ENCODE measurements at regions not wholly inside any gene's neighbourhood (a gene's known extent, or its start where the extent isn't known, plus 50 kb on each side); places are given as distances from the start of the nearest gene placed in this dataset.

- no peaks in the 10 kb centered on the region for H3K9me3 ChIP-seq (ENCODE audit: insufficient read depth, low read length)
- H3K27ac ChIP-seq (ENCODE audit: low read depth, low read length), result no peak overlapping the region
- H3F3A ChIP-seq (ENCODE audit: insufficient read depth), result no peaks in the 10 kb centered on the region
- H3K9me2 ChIP-seq (replicated peaks; ENCODE audit: insufficient read depth, low read length), result no peaks in the 10 kb centered on the region
- H3K4me2 ChIP-seq (ENCODE audit: low read depth, low read length, poor library complexity, severe bottlenecking), result no peak overlapping the region
- H3K36me3 ChIP-seq (ENCODE audit: low read length), result no peaks in the 10 kb centered on the region
- no peaks in the 10 kb centered on the region for H3K27me3 ChIP-seq (ENCODE audit: low read length)
- no peaks in the 10 kb centered on the region for H3K79me2 ChIP-seq (ENCODE audit: insufficient read depth, low read length)
- no peak for TF ChIP-seq CTCF (IDR thresholded peaks at IDR 0.05; ENCODE audit: insufficient read depth, low read length, poor library complexity, severe bottlenecking)
- no peak for TF ChIP-seq EZH2phosphoT487 (conservative IDR thresholded peaks at IDR 0.05; ENCODE audit: low read length)
- H2AFZ ChIP-seq (ENCODE audit: low read depth, low read length, severe bottlenecking), result no peak overlapping the region
- H3K9ac ChIP-seq (ENCODE audit: low read length), result no peak overlapping the region
- H3K4me3 ChIP-seq (ENCODE audit: insufficient read depth, low read length, poor library complexity, severe bottlenecking), result no peak overlapping the region
- H4K20me1 ChIP-seq (ENCODE audit: low read depth, low read length), result no peaks in the 10 kb centered on the region
Measured at GRCh38 chr7:8963722-8964121, 530.3 kb downstream of the NXPH1 start.

GRCh38 chr7:8965177-8965576 is 531.8 kb downstream of the NXPH1 start:
- H3K36me3 ChIP-seq (ENCODE audit: low read length), result no peaks in the 10 kb centered on the region
- H3K9me2 ChIP-seq (replicated peaks; ENCODE audit: insufficient read depth, low read length), result no peaks in the 10 kb centered on the region
- no peak overlapping the region for H3K9ac ChIP-seq (ENCODE audit: low read length)
- no peaks in the 10 kb centered on the region for H3F3A ChIP-seq (ENCODE audit: insufficient read depth)
- TF ChIP-seq CTCF (IDR thresholded peaks at IDR 0.05; ENCODE audit: insufficient read depth, low read length, poor library complexity, severe bottlenecking) (no peak), EZH2phosphoT487 (conservative IDR thresholded peaks at IDR 0.05; ENCODE audit: low read length) (no peak)
- no peaks in the 10 kb centered on the region for H4K20me1 ChIP-seq (ENCODE audit: low read depth, low read length)
- no peak overlapping the region for H3K4me3 ChIP-seq (ENCODE audit: insufficient read depth, low read length, poor library complexity, severe bottlenecking)
- no peak overlapping the region for H2AFZ ChIP-seq (ENCODE audit: low read depth, low read length, severe bottlenecking)
- H3K4me2 ChIP-seq (ENCODE audit: low read depth, low read length, poor library complexity, severe bottlenecking), result no peak overlapping the region
- no peak overlapping the region for H3K27ac ChIP-seq (ENCODE audit: low read depth, low read length)
- no peaks in the 10 kb centered on the region for H3K9me3 ChIP-seq (ENCODE audit: insufficient read depth, low read length)
- no peaks in the 10 kb centered on the region for H3K79me2 ChIP-seq (ENCODE audit: insufficient read depth, low read length)
- H3K27me3 ChIP-seq (ENCODE audit: low read length), result no peaks in the 10 kb centered on the region

- Histone ChIP-seq H3F3A (ENCODE audit: insufficient read depth) (no peaks in the 10 kb centered on the region), H2AFZ (ENCODE audit: low read depth, low read length, severe bottlenecking) (no peak overlapping the region), H3K79me2 (ENCODE audit: insufficient read depth, low read length) (no peaks in the 10 kb centered on the region), H3K36me3 (ENCODE audit: low read length) (no peaks in the 10 kb centered on the region), H3K4me3 (ENCODE audit: insufficient read depth, low read length, poor library complexity, severe bottlenecking) (no peak overlapping the region), H3K4me2 (ENCODE audit: low read depth, low read length, poor library complexity, severe bottlenecking) (no peak overlapping the region), H4K20me1 (ENCODE audit: low read depth, low read length) (no peaks in the 10 kb centered on the region), H3K9me3 (ENCODE audit: insufficient read depth, low read length) (no peaks in the 10 kb centered on the region), H3K9ac (ENCODE audit: low read length) (no peak overlapping the region), H3K27me3 (ENCODE audit: low read length) (no peaks in the 10 kb centered on the region), H3K27ac (ENCODE audit: low read depth, low read length) (no peak overlapping the region), H3K9me2 (replicated peaks; ENCODE audit: insufficient read depth, low read length) (no peaks in the 10 kb centered on the region)
- no peak for TF ChIP-seq EZH2phosphoT487 (conservative IDR thresholded peaks at IDR 0.05; ENCODE audit: low read length)
- TF ChIP-seq CTCF (IDR thresholded peaks at IDR 0.05; ENCODE audit: insufficient read depth, low read length, poor library complexity, severe bottlenecking), result no peak
Measured at GRCh38 chr7:8973601-8974000, 540.2 kb downstream of the NXPH1 start.
